Hippocampal formation (tissue), 2 donors: ENCODE measurements at regions not wholly inside any gene's neighbourhood (a gene's known extent, or its start where the extent isn't known, plus 50 kb on each side); places are given as distances from the start of the nearest gene placed in this dataset.

Experiments used
- DNase-seq, 2 donors: peaks; one replicate each; lab custom pipeline; 2025; lab: John Stamatoyannopoulos, UW

DNA sequence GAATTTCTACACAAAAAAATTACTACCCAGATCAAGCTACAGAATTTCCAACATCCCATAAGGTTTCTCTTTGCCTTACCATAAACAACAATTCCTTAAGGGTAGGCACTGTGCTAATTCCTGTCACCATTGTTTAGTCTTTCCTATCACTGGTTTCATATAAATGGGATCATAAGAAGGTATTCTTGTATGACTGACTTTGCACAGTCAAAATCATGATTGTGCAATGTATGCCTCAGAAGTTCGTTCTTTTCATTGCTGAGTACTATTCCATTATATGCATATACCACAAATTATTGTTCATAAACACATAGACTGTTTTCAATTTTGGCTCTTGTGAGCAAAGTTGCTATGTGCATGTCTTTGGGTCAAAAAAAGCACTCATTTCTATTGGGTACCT is 611.6 kb upstream of the CADM1 start:
- no peak for DNase-seq

DNA sequence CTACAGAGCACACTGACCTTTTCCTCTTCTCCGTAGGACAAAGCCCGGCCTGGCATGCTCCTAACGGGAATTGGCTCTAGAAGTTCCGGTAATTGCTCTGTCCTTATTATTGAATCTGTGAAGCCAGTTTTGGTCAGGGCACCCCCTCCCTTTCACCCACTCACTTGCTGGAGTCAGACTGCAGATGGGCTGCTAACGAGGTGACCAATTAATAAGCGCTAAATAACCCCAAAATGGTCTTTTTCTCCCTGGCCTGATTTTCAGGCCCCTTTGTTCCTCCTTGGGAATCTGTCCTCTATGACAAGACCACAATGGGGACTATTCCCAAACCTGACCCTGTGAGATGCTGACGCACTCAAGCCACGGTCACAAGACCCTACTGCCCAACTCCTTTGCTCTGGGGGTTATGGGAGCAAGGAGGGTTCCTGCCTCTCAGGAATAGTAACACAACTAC is 610.0 kb upstream of the CADM1 start:
- peak in 1 of 2 donors; percentile 68 for DNase-seq

GRCh38 chr11:116112087-116112935 is 608.1 kb upstream of the CADM1 start:
- peak in 1 of 2 donors; percentile 36 for DNase-seq

- DNase-seq = no peak
These were observed 607.3 kb upstream of the CADM1 start for GRCh38 chr11:116111546-116111945.

- no peak for DNase-seq
These were observed 606.6 kb upstream of the CADM1 start for GRCh38 chr11:116110802-116111201.

DNA sequence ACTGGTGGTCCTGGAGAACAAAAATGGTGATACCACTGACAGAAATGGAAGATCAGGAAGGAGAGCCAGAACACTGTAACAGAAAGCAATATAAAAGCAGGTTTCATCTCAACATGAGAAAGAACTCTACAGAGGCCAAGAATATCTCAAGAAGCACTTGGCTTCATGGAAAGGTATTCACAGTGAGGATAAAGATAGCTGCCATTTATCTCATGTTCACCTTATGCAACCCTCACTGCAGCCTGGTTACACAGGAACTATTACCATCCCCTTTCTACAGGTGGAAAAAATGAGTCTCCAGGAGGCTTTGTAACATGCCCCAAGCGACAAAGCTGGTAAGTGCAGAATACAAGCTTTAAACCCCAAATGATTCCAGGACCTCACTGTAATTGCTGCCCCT is 606.1 kb upstream of the CADM1 start:
- DNase-seq = no peak

- DNase-seq = no peak
These were observed 605.0 kb upstream of the CADM1 start for GRCh38 chr11:116109228-116109627.

- DNase-seq = no peak
These were observed 603.9 kb upstream of the CADM1 start for GRCh38 chr11:116108161-116108560.

- DNase-seq = no peak
These were observed 603.0 kb upstream of the CADM1 start for GRCh38 chr11:116107229-116107628.

GRCh38 chr11:116104498-116105174 is 600.4 kb upstream of the CADM1 start:
- no peak for DNase-seq

GRCh38 chr11:116101902-116102301 is 597.7 kb upstream of the CADM1 start:
- no peak for DNase-seq

DNA sequence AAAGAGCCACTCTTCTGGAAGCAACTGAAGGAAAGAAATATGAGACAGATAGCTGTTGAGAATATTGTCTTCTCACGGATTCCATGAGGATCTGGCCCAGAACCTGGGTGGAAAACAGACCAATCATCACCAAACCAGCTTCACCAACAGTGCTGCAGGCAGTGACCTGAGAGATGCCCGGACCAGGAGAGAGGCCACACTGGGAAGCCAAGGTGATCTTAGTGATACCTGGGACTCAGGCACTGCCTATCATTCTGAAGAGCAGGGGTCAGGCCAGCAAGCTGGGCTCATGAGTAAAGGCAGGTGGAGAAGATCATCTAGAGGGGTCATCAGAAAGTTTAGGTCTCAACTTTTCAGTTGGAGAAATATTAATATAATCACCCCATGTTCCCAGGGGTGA is 595.8 kb upstream of the CADM1 start:
- DNase-seq = no peak

GRCh38 chr11:116099541-116099940 is 595.3 kb upstream of the CADM1 start:
- no peak for DNase-seq

- DNase-seq = no peak
These were observed 592.2 kb upstream of the CADM1 start for GRCh38 chr11:116096272-116096995.

- no peak for DNase-seq
These were observed 589.5 kb upstream of the CADM1 start for GRCh38 chr11:116093481-116094270.

DNA sequence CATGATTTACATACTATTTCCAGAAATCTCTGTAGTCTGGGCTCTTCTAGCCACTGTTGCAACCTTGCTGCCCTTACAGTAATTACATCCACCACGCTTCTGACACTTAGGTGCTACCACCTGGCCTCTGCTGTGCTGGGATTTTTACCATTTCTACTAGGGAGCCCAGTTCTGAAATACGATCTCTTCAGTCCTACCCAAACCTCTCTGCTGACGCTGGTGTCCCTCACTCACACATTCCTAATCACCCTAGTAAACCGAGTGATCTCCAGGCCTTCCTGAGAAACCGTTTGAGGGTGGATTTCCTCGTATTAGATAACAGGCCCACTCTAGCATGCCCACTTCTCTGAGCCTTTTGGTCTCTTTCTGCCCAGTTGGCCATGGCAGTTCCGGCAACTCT is 588.9 kb upstream of the CADM1 start:
- no peak for DNase-seq

- no peak for DNase-seq
These were observed 582.2 kb upstream of the CADM1 start for GRCh38 chr11:116086426-116086825.

GRCh38 chr11:116085031-116085635 is 580.9 kb upstream of the CADM1 start:
- DNase-seq = no peak

DNA sequence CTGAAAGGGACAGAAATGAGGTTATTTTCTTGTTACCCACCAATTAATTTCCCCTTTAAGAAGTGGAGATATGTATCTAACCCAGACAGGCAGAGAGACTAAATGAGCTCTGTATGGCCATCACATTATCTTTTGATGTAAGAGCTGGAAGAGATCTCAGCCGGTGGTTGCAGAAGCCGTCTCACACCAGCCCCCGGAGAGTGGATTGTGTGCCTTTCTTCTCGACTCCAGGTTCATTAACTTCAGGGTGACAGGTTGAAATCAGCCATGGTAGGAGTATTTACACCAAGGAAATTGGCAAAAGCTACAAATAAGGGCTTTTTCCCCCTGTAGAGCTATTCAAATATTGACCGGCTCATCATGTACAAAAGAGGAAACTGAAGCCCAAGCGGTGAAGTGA is 580.3 kb upstream of the CADM1 start:
- no peak for DNase-seq

- DNase-seq = no peak
These were observed 578.0 kb upstream of the CADM1 start for GRCh38 chr11:116082256-116082655.

- DNase-seq = no peak
These were observed 575.4 kb upstream of the CADM1 start for GRCh38 chr11:116079580-116079979.
